H1 (cell line): ENCODE measurements at regions not wholly inside any gene's neighbourhood (a gene's known extent, or its start where the extent isn't known, plus 50 kb on each side); places are given as distances from the start of the nearest gene placed in this dataset.

ENCODE experiments used
- BACH1 ChIP-seq: IDR thresholded peaks from 2 replicates; pipeline ENCODE4 v1.6.1; 2012; ENCODE audit warnings: low read length, improper control_type of control experiment
- CHD7 ChIP-seq: fragments of 300-600 bp; sonication (generic); IDR thresholded peaks from 2 replicates; pipeline ENCODE4 v1.7.1; 2012; ENCODE audit warnings: low read length, moderate library complexity, mild to moderate bottlenecking, inconsistent platforms; ENCODE audit not compliant: insufficient replicate concordance
- TCF12 ChIP-seq: IDR thresholded peaks from 2 replicates; pipeline ENCODE4 v1.6.1; 2011; ENCODE audit warnings: low read depth, mild to moderate bottlenecking, low read length

- TF ChIP-seq CHD7 (no peak), TCF12 (no peak), BACH1 (no peak)
Observed at GRCh38 chr1:105934806-105935205, 1121.7 kb upstream of the PRMT6 start (continued).
